SKM-1 treated with dmso at 0.1 percent for 144 hours (cell line): ENCODE measurements at regions not wholly inside any gene's neighbourhood (a gene's known extent, or its start where the extent isn't known, plus 50 kb on each side); places are given as distances from the start of the nearest gene placed in this dataset.
"Not testable (repeated sequence)": the region's sequence is repeated elsewhere in the genome, so short reads cannot be mapped to it uniquely, and the experiment has no call there.

Source experiments
- DNase-seq: peaks from one replicate; lab custom pipeline; 2025; ENCODE audit not compliant: unreplicated experiment; lab: John Stamatoyannopoulos, UW

DNA sequence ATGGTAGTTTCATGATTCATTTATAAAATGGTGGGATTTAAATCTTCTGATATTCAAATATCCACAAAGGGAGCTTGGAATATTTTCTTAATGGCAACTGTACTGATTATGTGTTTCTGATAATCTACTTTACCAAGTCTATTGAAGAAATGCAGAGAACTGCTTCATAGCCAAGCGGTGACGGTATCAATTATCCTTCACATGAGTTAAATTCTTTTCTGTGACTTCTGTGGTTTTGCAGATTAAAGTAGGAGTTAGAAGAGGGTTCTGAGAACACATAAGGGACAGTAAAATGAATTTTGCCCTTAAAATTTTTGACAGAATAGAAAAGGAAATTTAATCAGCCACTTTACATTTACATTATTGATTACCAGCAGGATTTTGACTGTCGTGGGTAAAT, 563.2 kb downstream of the GBE1 start:
- no peak for DNase-seq

DNA sequence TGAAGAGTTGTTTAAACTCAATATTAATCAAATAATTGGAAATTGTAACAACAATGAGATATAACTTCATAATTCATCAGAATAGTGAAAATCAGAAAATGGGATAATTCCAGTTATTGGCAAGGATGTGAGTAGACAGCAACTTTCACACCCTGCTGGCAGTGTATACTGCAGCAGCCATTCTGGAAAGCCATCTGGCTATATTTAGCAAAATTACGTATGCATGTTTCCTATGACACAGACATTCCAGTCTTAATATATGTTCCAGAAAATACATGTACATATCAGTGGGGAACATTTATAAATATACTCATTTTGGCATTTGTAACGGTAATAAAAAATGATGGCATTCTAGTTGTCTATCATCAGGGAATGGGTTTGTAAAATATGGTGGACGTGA, 564.1 kb downstream of the GBE1 start:
- no peak for DNase-seq

DNA sequence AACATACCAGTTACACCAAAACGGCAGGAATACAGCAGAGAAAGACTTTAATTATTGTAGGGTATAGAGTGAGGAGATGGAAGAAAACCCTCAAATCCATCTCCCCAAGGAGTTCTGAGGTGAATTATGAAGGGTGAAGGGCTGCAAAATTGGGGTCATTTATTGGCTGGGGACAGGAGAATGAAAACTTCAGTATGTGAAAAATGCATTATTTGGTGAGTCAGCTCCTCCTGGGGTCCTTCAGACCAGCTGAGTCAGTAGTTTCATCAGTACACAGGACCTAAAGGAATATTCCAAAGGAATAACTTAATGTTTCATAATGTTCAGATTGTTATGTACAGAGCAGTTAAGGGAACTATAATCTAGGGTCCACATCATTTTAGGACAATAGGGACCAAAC, 566.0 kb downstream of the GBE1 start:
- no peak for DNase-seq

DNA sequence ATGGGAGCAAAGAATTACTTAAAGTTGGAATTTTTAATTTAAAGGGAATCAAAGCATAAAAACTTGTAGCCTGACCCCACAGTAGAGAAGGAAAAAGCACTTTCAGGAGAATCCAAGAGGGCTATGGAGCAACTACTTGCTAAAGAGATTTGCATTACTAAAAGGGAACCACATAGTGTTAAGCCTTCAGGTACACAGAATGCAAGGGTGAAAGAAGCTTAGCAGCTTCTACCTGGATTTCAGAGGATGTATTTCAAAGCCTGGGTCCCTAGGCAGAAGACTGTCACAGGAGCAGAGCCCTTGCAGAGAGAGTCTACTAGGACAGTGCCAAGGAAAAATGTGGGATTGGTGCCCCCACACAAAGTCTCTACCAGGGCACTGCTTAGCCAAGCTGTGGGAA, 575.0 kb downstream of the GBE1 start:
- no peak for DNase-seq

DNA sequence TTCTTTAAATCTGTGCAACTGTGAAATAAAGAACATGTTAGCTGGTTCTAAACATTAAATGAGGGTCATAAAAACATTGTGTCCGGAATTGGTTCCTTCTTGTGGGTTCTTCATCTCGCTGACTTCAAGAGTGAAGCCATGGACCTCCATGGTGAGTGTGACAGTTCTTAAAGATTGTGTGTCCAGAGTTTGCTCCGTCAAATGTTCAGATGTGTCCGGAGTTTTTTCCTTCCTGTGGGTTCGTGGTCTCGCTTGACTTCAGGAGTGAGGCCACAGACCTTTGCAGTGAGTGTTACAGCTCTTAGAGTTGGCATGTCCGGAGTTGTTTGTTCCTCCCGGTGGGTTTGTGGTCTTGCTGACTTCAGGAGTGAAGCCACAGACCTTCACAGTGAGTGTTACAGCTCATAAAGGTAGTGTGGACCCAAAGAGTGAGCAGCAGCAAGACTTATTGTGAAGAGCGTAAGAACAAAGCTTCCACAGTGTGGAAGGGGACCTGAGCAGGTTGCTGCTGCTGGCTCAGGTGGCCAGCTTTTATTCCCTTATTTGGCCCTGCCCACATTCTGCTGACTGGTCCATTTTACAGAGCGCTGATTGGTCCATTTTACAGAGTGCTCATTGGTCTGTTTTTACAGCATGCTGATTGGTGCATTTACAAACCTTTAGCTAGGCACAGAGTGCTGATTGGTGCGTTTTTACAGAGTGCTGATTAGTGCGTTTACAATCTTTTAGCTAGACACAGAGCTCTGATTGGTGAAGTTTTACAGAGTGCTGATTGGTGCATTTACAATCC, 579.2 kb downstream of the GBE1 start:
- DNase-seq, result not testable (repeated sequence)

DNA sequence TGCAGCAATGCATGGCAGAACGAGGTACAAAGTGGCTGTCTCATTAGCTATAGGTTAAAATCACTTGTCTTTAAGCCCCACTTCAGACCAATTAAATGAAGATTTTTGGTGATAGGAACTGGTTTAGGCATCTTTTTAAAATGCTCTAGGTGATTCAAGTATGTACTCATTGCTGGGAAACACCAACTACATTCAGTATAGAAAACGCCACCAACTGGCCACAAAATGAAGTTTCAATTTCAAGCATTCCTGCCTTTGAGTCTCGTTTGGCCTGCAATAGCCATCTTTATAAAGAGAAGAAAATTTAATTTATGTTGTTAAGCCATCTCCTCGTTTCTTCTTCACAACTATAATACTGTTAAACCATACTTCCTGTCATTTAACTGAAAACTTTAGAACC, 587.9 kb downstream of the GBE1 start:
- no peak for DNase-seq

DNA sequence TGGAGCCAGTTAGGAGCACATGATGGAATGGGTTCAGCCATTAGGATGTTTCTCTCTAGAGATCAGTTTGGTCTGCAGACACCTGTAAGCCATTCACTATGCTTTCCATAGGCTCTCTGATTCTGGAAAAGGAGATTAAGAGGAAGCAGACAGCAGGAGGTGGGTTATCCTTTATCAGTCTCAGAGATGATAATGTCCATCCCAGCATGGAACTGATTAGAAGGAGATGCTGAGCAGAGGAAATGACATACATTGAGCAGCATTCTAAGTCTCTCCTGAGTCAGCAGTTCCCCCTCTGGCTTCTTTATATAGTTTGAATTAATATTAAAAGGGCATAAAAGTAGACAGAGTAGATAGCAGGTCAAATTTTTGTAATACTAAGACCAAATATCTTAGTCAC, 591.1 kb downstream of the GBE1 start:
- DNase-seq, result no peak

DNA sequence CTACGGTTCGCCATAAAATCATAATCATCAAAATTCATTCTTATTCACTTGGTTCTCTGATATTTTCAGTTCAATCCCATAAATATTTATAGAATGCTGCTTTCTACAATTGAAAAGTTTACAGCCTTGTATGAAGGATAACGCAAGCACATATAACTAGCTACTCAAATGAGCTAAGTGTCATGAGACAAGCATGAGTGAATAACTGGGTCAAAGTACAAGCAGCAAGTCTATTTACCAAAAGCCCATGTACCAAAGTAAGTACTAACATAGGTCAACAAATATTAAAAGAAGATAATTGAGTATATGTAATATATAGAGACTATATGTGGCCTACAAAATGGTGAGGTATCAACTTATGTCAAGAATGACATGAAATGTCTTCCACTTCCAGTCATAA, 596.6 kb downstream of the GBE1 start:
- no peak for DNase-seq

DNA sequence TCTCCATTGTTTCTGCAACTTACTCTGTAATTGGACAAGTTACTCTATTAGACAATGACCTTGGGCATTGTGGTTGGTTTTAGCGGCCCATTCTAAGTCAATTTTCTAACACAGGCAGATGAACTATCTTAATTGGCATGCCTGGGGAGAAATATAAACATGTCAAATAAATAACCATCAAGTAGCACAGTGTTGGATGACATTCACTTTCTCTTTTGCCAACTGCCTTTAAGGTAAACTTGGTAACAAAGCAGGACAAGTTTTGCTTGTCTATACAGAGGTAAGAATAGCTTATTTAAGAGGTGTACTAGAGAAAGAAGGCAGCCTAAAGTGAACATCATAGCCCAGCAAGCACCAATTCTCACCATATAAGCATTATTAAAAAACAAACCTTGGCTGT, 599.6 kb downstream of the GBE1 start:
- no peak for DNase-seq

DNA sequence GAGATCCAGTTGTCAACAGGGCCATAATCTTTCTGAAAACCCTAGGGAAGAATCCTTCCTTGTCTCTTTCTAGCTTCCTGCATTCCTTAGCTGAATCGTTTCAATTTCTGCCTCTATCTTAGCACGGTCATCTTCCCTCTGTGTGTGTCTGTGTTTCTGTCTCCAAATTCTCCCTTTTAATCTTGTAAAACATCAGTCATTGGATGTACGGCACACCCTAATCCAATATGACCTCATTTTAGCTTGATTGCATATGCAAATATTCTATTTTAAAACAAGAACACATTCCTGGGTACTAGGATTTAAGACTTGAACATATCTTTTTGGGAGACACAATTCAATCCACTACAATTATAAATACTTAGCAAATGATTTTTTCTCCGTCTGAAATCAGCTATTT, 600.3 kb downstream of the GBE1 start:
- no peak for DNase-seq

DNA sequence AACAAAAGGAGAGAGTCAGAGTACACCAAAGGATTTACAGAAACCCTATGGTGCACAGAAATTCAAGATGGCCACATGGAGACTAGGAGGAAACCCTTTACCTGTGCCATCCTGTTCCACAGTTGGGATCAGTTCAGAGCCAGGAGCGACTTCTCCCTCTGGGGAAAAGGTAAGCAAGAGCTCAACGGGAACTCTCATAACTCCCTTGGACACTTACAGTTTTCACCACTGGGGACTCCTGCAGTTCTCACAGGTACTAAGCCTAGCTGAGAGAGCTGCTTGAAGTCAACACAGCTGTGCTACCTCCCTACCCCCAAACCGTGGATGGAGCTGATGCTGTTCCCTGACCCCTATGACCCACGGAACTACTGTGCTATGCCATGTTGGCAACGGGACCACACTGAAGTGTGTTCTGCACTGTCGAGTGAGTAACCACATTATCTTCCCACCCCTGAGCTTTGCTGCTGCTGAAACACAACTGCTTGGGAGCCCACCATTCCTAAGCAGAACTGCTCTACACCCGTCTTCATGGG, 606.8 kb downstream of the GBE1 start:
- no peak for DNase-seq

DNA sequence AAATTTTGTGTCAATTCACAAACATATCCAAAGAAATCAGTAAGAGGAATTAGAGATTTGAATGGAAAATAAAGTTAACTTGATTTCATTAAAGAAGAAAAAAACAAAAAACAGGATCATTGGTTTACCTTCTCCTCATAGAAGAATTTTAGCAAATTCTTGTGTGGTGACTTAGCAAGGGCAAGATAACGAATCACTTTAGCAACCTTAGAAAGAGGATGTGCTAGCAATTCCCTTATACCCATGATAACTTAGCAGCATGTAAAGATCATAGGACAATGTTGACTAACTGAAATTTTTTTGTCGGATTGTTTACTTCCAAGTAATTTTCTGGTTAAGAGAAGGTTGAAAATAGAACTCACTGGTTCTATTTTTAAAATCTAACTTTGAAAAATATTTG, 609.3 kb downstream of the GBE1 start:
- DNase-seq, result no peak

DNA sequence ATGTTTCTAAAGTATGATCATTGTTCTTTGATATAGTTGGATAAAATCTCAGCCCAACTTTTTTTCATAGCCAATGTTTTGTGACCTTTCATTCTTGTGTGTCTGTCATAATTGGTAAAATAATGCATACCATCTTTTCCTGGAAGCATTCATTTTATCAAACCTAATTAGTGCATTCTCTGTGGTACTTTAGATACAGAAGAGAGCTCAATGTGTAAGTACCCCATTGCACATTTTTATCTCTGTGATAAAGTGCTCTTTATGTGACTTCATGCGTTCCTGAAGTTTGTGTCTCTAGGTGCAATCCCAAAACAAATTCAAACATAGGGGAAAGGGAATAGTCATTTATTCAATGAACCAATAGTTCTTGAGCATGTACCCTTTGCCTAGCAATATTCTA, 628.5 kb downstream of the GBE1 start:
- no peak for DNase-seq

DNA sequence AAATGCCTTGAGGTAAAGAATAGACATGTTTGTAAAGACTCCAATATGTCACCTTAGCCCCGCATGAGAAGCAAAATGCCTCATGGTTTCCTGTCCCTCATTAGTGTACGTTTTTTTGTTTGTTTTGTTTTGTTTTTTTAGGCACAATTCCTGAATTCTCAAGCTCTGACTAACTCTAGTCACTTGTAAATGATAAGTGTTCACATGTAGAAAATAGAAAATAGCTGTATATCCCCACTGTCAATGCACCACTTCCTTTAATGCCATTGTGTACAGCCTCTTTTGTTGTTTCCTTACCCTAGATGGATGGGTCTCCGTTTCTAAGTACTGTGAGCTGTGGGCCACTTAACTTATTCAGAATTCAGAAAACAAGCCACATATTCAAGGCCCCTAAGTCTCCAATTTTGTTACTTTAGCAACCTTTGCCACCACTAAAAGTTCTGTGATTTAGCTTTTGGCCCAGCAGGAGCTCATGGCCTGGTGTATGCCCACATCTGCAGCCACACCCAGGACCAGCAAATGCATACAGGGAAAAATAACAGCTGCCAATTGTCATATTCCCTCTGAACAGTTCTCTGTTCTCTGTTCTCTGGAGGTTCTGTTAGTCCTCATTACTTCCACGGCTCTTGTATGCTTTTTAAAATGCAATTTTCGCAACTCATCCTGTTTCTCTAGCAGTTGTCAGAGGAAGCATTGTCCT, 655.5 kb downstream of the GBE1 start:
- DNase-seq, result no peak

DNA sequence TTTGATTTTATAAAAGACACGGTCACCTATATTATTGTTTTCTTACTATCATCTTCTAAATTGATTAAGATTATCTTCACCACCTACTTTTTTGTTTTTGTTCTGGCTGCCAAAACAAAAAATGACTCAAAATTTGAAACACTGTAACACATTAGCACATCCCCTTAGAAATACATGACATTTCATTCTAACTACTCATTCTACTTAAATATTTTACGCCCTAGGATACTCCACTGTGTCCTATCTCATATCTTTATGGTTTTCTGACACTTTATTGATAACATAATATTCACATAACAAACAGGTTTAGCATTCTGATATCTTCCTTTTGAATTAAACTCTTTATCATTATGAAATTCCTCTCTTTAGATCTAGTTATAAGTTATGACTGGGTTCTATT, 656.2 kb downstream of the GBE1 start:
- no peak for DNase-seq

DNA sequence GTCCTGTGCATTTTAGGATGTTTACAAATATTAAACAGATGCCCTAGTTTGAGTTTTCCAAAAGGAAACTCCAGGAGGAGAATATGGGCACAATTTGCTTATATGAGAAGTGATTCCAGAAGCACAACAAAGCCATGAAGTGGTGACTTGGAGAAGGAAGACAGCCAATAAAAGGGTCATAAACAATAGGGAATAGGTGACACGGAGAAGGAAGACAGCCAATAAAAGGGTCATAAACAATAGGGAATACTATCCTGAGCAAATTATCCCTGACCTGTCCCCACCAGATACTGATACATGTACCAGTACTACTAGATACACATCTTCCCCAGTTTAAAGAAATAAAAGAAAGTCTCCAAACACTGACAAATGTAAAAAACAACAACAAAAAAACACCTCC, 663.6 kb downstream of the GBE1 start:
- no peak for DNase-seq

DNA sequence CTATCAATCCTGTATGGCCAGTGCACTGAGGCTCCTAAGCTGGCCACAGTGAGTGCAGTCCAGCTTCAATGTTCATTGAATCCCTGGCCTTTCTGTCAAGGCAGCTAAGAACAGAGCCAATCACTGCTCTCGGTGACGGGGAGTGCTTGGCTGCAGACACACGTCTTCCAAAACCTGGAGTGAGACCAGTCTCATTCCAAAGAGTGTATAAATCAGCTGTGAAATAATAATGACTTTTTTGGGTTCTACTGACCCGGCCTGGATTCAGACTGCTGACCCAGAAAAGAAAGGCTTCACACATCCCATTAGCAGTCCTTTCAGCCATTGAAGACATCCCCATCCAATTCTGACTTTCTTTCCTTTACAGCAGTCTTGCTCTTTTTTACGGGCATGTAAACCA, 665.5 kb downstream of the GBE1 start:
- DNase-seq, result no peak

DNA sequence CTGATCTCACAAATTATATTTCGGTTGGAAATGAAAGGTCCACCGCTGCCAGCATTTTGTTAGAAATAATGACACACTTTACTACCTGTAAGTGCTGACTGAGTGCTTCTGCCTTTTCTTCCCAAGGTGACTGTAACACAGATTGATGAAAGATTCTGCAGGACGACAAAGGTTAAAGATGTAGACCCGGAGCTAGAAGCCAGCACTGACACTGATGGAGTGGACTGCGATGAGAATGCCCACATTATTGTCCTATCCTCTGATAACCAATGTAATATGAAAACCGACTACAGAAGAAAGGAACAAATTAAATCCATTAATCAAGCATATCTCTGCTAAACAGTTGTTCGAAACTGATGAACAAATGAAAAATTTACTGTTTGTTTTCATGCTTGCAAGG, 666.5 kb downstream of the GBE1 start:
- no peak for DNase-seq

DNA sequence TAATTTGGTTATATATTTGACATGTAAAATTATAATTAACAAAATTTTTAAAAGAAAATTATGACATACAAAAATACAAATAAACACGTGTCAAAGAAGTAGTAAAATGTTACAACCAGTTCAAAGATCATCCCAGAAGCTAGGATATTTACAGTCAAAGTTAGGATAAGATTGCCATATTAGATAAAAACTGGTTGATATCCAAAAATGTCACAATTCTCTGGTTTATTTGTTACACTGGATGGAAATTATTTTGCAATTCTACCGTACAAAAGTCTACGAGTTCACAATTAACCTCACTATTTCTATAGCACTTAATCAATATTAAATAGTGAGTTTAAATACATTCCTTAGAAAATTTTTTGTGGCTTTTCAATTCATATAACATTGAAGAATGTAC, 673.8 kb downstream of the GBE1 start:
- no peak for DNase-seq

DNA sequence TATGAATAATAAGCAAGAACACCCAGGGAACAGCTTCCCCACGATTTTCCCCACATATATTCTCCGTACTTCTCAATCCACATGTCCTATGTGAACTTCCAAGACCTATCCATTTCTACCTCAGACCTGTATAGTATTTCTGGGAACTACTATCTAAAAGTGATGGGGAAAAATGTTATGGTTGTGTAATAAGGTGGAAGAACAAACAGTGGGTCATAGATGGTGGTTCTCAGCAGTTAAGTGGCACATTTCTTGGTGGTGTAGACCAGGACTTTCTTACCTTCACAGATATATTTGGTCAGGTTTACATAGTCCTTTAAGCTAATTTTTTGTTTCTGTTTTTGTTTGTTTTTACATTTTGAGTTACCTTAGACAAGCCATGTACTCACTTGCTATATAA, 675.1 kb downstream of the GBE1 start:
- no peak for DNase-seq

DNA sequence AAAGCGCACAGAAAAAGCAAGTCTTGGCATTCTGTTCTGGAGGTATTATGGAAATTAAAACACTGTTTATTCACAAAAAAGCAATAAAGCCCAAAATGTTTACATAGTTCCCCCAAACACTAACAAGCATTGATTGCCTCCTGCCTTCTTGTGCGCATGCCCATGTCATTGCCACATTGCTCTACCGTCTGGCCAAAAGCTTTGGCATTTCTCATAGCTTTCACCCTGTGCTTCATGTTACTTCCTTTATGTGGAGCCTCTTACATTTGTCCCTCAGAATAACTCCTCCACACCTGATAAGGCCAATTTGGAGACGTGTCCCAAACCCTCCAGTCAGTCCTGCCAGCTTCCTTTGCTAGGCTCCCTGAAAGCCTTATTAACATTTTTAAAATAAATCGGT, 680.8 kb downstream of the GBE1 start:
- DNase-seq, result no peak

DNA sequence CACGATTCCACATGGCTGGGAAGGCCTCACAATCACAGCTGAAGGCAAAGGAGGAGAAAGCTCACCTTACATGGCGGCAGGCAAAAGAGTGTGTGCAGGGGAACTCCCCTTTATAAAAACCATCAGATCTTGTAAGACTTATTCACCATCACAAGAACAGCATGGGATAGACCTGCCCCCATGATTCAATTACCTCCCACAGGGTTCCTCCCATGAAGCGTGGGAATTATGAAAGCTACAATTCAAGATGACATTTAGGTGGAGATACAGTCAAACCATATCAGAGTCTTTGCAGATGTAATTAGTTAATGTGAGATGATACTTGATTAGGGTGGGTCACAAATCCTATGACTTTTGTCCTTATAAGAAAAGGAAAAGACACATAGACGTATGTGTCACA, 688.9 kb downstream of the GBE1 start:
- no peak for DNase-seq

DNA sequence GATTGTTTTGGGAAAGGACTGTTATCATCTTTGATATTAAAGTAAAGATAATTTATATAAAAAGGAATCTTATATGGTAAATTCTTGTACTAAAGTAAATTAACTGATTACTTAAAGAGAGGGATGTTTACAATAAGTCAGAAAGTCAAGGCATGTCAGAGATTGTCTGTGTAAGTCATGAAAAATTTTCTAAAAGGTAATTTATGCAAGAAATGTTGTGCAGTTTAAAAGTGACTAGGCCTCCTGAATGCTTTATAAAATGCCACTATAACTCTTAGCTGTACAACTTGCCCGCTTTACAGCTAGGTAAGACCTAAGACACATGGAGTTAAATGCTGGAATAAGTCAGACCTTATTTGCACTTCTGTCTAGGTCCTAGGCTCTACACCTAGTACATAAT, 692.9 kb downstream of the GBE1 start:
- DNase-seq, result no peak
